LNCAP (cell line): ENCODE measurements at regions not wholly inside any gene's neighbourhood (a gene's known extent, or its start where the extent isn't known, plus 50 kb on each side); places are given as distances from the start of the nearest gene placed in this dataset.

ENCODE experiments used
- CTCF ChIP-seq: fragments of 450-650 bp; IDR thresholded peaks from 2 replicates; pipeline ENCODE4 v1.5.1; 2017; ENCODE audit warnings: mild to moderate bottlenecking

GRCh38 chr11:122383186-122383585 lies 267.2 kb upstream of the BLID start:
- no peak for TF ChIP-seq CTCF

GRCh38 chr11:122375687-122376399 lies 259.8 kb upstream of the BLID start:
- no peak for TF ChIP-seq CTCF

- no peak for TF ChIP-seq CTCF
Measured at GRCh38 chr11:122368796-122369195, 252.8 kb upstream of the BLID start.

- no peak for TF ChIP-seq CTCF
Measured at GRCh38 chr11:122367809-122368231, 251.8 kb upstream of the BLID start.

GRCh38 chr11:122365610-122366360 lies 249.8 kb upstream of the BLID start:
- TF ChIP-seq CTCF = no peak

GRCh38 chr11:122363296-122363695 lies 247.3 kb upstream of the BLID start:
- TF ChIP-seq CTCF = no peak

- no peak for TF ChIP-seq CTCF
Measured at GRCh38 chr11:122362381-122362780, 246.4 kb upstream of the BLID start.
